Pancreas (tissue), 10 donors: ENCODE measurements at regions not wholly inside any gene's neighbourhood (a gene's known extent, or its start where the extent isn't known, plus 50 kb on each side); places are given as distances from the start of the nearest gene placed in this dataset.

Experiments used
- ATAC-seq, 4 donors: fragments of 200-7000 bp; cut with Tn5 transposase; one replicate each; pipeline versions ENCODE4 v1.8.0 to v1.9.1; 2020; ENCODE audit warnings: mild to moderate bottlenecking in 4 of 4, moderate library complexity in 4 of 4
- DNase-seq, 6 donors: peaks; one replicate each; pipeline ENCODE4 v3.0.0-alpha.2; 2020
- FAIRE-seq: peaks from 2 replicates; lab custom pipeline; 2012; peaks lifted over from hg19 to GRCh38; lab: Jason Lieb, UNC
- H3K27ac ChIP-seq, 4 donors: fragments of 200-600 bp; sonication (generic); 1 replicate in 3 of 4; 2 replicates in 1 of 4; pipeline versions ENCODE4 v1.5.0 to v1.8.0; 2020
- H3K27me3 ChIP-seq, 4 donors: fragments of 200-600 bp; one replicate each; pipeline ENCODE4 v1.8.0; 2021
- H3K36me3 ChIP-seq, 3 donors: fragments of 200-600 bp; sonication (generic) in 1 of 3; one replicate each; pipeline versions ENCODE4 v1.5.0 to v1.8.0; 2020 to 2021
- H3K4me1 ChIP-seq, 3 donors: fragments of 200-600 bp; one replicate each; pipeline ENCODE4 v1.8.0; 2021
- H3K4me3 ChIP-seq, 4 donors: fragments of 200-600 bp; sonication (generic) in 2 of 4; one replicate each; pipeline versions ENCODE4 v1.5.0 to v1.8.0; 2020 to 2021
- H3K9me3 ChIP-seq, 4 donors: fragments of 200-600 bp; one replicate each; pipeline ENCODE4 v1.8.0; 2021
- CTCF ChIP-seq, 4 donors: fragments of 200-600 bp; sonication (generic) in 3 of 4; IDR thresholded peaks; one replicate each; pipeline versions ENCODE4 v1.5.0 to v1.8.0; 2021; ENCODE audit warnings: antibody characterized with exemption in 4 of 4
- WGBS, 2 donors: extraction: QIAGEN DNeasy Blood & Tissue Kit; methylation state at CpG; one replicate each; pipeline ENCODE4 v1.1.7; 2013; 5-methylcytosine and 5-hydroxymethylcytosine counted together
- intact Hi-C, 3 donors: fragments of 100-400 bp; cut with DNase I; formaldehyde crosslinking; loops; one replicate each; pipeline versions ENCODE4 v1.11.1 to v1.14.2; 2022
- donor health status: healthy with polysubstance abuse.
- donor health status: DM: no; HTN: no; CAD: no; lungs with moderate emphysema.
- donor health status: DM: no; HTN: no; CAD: no.
- donor health status: control.
- donor health status: control.
- donor health status: Bipolar disorder and iron deficiency.
- donor health status: DM: yes; HTN: yes; CAD: no.
- donor health status: DM: no; HTN: no; CAD: no.
- donor health status: DM: no; HTN: no; CAD: no.
- donor health status: DM: yes; HTN: yes; CAD: no.

GRCh38 chr1:65065524-65066418, 82.2 kb upstream of the AK4 start:
- DNase-seq (peak; percentile 47 to 76 (median 61)), ATAC-seq (peak; percentile 43 to 62 (median 54)), FAIRE-seq (no peak)
- no peak for TF ChIP-seq CTCF (IDR thresholded peaks at IDR 0.05)
- H3K4me3 ChIP-seq = peak overlapping the region; percentile 56 to 88 (median 77)
- 16 to 19% methylated on average over 16 of the region's 16 CpGs for WGBS, 2 donors
- peaks cover 0 to 5% (median 0%) of the 10 kb centered on the region in 3 donors for H3K4me1 ChIP-seq
- H3K36me3 ChIP-seq = no peaks in the 10 kb centered on the region
- H3K9me3 ChIP-seq = no peaks in the 10 kb centered on the region
- intact Hi-C loops = no loop called here
- peak overlapping the region; percentile 87 to 99 (median 96) for H3K27ac ChIP-seq
- no peaks in the 10 kb centered on the region for H3K27me3 ChIP-seq

- TF ChIP-seq CTCF (IDR thresholded peaks at IDR 0.05) = no peak
- Histone ChIP-seq H3K9me3 (no peaks in the 10 kb centered on the region), H3K36me3 (no peaks in the 10 kb centered on the region), H3K4me1 (peaks cover 0 to 5% (median 0%) of the 10 kb centered on the region in 3 donors), H3K27ac (peak overlapping the region; percentile 87 to 99 (median 96)), H3K4me3 (peak overlapping the region; percentile 56 to 88 (median 77)), H3K27me3 (no peaks in the 10 kb centered on the region)
- WGBS, 2 donors = 0 to 2% methylated on average over 22 to 33 of the region's 33 CpGs
- ATAC-seq = no peak
- DNase-seq = no peak
- FAIRE-seq = no peak
- intact Hi-C loops = no loop called here
Measured at GRCh38 chr1:65066419-65066765, 81.6 kb upstream of the AK4 start.

GRCh38 chr1:65066766-65067490, 81.1 kb upstream of the AK4 start:
- no peaks in the 10 kb centered on the region for H3K27me3 ChIP-seq
- TF ChIP-seq CTCF (IDR thresholded peaks at IDR 0.05) = no peak
- H3K36me3 ChIP-seq = no peaks in the 10 kb centered on the region
- peak; percentile 89 to 95 (median 92) for DNase-seq
- no peaks in the 10 kb centered on the region for H3K9me3 ChIP-seq
- WGBS, 2 donors = 0% methylated on average over 32 to 101 of the region's 101 CpGs
- peak; percentile 82 to 87 (median 85) for ATAC-seq
- intact Hi-C loops = no loop called here
- peak overlapping the region; percentile 56 to 88 (median 77) for H3K4me3 ChIP-seq
- H3K4me1 ChIP-seq = peaks cover 0 to 5% (median 0%) of the 10 kb centered on the region in 3 donors
- FAIRE-seq = no peak
- H3K27ac ChIP-seq = peak overlapping the region; percentile 87 to 99 (median 96)

GRCh38 chr1:65067491-65068201, 80.4 kb upstream of the AK4 start:
- no peak for FAIRE-seq
- intact Hi-C loops = no loop called here
- Histone ChIP-seq H3K4me1 (peaks cover 0 to 5% (median 0%) of the 10 kb centered on the region in 3 donors), H3K4me3 (peak overlapping the region; percentile 48 to 88 (median 71)), H3K27me3 (no peaks in the 10 kb centered on the region), H3K36me3 (no peaks in the 10 kb centered on the region), H3K27ac (peak overlapping the region; percentile 78 to 99 (median 96)), H3K9me3 (no peaks in the 10 kb centered on the region)
- 0 to 1% methylated on average over 50 to 61 of the region's 61 CpGs for WGBS, 2 donors
- DNase-seq = peak; percentile 58 to 81 (median 74)
- peak; percentile 33 to 45 (median 40) for ATAC-seq
- no peak for TF ChIP-seq CTCF (IDR thresholded peaks at IDR 0.05)
